Activated naive CD4-positive, alpha-beta T cell (primary cell): ENCODE measurements at regions not wholly inside any gene's neighbourhood (a gene's known extent, or its start where the extent isn't known, plus 50 kb on each side); places are given as distances from the start of the nearest gene placed in this dataset.

Experiments
- DNase-seq, 4 experiments: peaks; one replicate each; lab custom pipeline; 2025; lab: John Stamatoyannopoulos, UW

DNA sequence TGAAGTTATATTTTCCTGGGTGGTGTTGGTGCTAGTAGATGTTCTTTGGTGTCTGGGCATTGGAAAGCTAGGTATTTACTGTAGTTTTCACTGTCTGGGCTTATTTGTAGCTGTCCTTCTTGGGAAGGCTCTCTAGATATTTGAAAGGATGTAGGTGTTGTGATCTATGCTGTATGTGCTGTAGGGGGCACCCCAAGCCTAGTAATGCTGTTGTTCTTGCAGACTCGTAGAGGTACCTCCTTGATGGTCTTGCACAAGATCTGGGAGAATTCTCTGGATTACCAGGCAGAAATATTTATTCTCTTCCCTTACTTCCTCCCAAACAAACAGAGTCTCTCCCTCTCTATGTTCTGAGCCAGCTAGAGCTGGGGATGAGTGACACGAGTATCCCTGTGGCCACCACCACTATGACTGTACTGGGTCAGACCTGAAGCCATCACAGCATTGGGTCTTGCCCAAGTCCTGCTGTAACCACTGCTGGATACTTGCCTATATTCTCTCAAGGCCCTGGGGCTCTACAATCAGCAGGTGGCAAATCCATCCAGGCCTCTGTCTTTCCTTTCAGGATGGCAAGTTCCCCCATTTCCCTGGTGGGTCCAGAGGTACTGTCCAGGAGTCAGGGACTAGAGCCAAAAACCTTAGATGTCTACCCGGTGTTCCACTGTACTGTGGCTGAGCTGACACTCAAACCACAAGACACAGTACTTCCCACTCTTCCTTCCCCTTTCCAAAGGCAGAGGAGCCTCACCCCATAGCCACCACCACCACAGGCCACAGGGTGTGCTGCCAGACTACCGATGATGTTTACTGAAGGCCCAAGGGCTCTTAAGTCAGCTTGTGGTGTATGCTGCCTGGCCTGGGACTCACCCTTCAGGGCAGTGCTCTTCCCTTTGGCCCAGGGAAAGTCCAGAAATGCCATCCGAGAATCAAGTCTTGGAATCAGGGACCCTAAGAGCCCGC, 195.2 kb upstream of the DPPA4 start:
- no peak for DNase-seq

DNA sequence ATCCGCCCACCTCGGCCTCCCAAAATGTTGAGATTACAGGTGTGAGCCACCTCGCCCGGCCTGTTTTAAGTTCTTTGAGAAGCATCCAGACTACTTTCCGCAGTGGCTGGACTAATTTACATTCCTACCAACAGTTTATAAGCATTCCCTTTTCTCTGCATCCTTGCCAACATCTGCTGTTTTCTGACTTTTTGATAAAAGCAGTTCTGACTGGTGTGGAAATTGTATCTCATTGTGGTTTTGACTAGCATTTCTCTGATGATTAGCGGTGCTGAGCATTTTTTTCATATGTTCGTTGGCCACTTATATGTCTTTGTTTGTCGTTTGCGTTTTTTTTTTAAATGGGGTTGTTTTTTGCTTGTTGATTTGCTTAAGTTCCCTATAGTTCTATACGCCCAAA, 208.4 kb upstream of the DPPA4 start:
- DNase-seq, result no peak

DNA sequence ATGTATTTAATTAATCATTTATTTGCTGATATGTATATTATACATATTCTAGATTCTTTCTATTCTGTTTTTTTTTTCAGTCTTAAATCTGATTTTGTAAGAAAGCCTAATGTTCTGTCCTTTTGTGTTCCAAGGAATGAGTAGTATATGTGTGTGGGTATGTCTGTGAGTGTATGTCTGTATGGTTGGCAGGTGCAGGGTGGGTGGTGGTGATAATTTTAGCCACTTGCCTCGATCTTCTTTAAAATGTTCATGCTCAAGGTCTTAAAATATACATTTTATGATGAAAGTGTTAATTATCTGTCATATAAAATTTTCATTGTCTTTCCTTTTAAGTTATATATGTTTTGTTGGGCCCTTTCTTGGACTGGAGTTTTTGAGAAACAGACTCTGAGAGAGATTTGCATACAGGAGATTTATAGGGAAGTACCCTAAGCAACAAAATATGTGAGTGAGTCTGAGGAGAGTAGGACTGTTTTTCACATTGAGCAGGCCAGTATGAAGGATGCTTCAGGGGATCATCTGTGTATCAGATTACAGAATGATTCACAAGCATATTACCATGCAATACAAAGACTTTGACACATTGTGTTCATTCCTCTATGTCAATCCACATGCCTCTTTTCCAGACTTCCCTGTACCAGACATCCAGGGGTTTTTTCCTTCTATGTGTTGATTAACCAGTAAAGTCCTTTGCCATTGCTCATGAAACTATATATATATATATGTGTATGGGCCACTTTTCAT, 211.0 kb upstream of the DPPA4 start:
- no peak for DNase-seq

DNA sequence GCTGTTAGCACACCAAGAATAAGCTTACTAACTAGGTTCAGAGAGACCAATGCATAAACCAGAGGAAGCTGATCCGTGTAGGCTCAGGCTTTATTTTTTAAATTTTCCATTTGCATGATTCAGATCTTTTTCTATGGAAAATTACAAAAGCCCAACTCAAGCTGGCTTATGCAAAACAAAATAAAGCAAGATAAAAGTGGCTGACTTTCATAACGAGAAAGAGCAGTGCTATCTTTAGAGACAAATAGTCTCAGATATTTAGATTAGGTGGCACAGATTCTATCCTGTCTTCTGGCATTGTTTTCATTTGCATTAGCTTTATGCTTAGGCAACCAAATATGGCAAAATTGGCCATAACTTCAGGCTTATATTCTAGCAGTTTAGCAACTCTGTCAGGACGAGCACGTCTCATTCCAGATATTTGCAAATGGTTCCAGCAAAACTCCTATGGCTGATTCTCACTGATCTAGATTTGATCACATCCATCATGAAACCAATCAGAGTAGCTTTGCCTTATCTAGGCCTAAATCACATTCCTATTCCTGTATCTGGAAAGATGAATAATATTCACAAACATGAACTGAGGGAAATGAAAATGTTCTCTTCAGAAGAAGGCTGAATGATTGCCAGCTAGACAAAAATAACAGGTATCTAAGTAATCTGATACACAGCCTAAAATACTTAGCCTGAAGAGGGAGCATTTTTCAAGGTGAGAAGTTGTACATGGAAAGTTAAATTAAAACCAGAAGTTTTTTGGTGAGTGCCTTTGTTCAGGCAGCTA, 216.4 kb upstream of the DPPA4 start:
- no peak for DNase-seq

DNA sequence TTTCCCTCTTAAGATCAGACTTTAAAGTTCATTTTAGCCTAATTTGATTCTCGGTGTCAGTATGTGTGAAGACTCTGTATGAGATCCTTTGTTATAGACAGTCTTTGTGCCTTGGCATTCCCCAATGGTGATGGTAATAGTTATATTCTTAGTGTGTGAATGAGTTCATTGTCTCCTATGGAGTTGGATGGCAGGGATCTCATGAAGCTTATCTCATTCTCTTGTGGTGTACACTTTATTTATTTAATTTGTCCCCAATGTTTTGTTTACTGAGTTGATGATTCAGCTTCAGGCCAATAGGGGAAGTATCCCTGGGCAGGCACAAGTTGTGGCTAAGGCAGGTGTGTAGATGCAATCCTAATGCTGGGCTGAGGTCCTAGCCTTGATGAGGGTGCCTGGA, 222.0 kb upstream of the DPPA4 start:
- DNase-seq, result no peak

DNA sequence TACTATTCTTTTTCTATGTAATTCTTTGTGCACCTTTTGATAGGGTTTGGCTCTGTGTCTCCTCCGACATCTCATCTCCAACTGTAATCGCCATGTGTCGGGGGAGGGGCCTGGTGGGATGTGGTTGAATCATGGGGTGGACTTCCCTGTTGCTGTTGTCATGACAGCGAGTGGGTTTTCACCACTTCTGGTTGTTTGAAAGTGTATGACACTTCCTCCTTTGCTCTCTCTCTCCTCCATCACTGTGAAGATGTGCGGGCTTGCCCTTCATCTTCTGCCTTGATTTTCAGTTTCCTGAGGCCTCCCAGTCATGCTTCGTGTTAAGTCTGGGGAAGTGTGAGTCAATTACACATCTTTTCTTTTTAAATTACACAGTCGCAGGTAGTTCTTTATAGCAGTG, 225.8 kb upstream of the DPPA4 start:
- no peak for DNase-seq

DNA sequence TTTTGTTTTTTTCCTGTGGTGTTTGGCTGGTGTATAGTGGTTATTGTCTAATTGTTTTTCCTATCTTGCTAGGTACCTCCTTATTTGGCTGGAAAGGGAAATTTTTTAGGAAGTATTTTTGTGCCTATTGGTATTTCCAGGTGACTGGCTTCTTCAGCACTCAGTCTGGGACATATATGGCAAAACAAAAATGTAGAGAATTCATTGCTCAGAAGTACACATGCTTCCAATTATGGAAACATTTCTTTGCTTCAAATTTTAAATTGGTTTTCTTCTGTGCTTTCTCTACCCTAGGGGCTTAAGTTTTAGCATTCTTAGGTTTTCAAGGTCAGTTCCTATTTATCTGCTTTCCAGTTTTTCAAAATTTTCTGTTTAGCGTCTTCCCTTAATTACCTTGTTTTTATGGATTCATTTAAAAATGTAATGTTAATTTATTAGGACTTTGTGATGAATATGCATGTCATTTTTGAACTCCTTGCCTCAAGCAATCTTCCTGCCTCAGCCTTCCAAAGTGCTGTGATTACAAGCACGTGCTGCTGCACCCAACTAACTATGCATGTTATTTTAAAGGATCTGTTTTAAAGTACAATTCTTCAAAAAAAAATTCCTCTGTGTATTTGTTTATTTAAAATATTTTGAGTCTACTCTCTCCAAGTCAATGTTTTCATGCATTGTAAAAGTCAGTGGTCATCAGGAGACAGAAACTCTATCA, 231.9 kb upstream of the DPPA4 start:
- no peak for DNase-seq

DNA sequence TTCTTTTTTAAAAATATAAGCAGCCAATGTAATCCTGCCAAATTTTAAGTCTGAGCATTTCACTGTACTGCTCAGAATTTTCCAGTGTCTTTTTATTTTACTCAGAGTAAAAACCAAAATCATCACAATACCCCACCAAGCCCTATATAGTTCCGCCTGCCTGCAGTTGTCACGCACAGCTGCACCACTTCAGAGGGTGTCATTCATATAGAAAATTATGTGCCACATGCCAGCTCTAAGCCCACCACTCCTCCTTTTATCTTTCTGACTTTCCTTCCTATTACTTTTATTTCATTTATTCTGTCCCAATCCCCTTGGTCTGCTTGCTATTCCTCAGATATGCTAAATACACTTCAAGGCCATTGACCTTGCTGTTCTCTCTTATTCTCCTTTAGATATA, 233.1 kb upstream of the DPPA4 start:
- no peak for DNase-seq

DNA sequence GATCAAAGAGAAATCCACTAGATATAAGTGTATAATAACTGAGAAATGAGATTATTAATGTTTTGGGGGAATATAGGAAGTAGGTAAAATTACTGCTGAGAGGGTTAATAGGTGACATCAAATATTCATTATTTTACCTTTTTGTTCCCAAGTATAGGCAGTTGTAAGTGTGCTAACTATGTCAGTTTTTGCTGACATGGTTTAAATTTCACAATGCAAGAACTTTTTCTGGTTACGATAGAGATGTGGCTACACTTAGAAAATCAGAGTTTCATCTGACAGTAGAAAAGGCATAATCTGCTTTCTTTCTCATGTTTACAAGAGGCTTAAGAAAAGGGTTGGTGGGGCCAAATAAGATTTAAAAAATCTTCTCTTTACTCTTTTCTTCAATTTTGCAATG, 235.0 kb upstream of the DPPA4 start:
- DNase-seq, result no peak

DNA sequence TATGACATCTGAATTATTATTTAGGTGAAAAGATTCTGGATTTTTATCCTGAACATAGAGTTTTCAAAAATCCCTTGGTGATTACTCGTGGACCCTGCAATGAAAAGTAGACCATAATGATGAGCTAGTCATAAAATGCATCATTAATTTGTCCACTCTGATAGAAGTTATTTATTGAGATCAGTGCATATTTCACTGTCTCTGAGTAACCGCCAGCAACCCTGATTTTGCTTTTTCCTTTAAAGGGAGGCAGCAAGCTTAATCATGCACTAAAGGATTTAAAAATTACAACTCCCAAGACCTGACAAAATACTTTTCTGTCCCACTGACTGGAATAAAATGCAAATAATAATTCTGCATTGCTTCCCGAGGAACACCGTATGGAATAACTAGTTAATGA, 259.6 kb upstream of the DPPA4 start:
- no peak for DNase-seq

DNA sequence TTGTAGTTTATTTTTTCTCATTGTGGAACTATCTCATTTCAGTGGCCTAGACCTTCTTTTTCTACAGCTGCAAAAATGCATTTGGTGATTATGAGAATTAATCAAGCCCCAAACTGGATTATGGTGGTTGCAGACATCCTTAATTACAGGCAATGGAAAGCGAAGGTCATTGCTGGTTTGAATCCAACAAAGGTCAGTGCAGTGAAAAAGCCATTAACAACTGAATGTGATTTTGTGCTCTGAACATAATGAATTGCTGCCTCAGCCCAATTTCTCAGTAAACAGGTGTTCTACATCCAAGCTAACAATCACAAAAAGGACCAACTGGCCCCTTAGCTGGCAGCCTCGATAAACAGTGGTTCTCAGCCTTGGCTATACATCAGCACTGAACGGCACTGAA, 260.1 kb upstream of the DPPA4 start:
- no peak for DNase-seq

DNA sequence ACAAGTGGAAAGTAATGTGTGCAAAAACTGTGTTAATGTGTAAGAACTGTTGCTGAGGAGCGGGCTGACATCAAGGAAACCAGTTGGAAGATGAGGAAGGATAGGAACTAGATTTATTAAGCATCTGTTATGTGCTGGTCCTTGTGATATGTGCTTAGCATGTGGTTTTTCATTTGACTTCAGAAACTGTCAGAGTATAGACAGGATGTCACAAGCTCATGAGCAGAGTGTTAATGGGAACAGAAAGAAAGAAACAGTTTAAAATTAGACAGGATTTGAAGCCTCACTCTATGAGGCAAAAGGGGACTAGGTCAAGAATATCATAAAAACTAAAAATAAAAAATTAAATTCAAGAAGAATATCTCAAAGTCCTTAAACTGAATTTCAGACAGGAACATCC, 270.6 kb upstream of the DPPA4 start:
- no peak for DNase-seq

DNA sequence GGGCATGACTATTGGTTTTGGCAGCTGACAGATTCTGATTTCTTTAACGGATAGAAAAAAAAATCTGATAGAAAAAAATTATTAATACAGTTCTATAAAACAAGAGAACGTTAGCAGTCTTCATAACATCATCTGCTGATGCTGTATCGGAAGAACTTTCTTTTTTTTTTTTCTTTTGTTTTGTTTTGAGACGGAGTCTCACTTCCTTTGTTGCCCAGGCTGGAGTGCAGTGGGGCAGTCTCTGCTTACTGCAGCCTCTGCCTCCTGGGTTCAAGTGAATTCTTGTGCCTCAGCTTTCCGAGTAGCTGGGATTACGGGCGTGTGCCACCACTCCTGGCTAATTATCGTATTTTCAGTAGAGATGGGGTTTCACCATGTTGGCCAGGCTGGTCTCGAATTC, 271.2 kb upstream of the DPPA4 start:
- DNase-seq, result no peak

DNA sequence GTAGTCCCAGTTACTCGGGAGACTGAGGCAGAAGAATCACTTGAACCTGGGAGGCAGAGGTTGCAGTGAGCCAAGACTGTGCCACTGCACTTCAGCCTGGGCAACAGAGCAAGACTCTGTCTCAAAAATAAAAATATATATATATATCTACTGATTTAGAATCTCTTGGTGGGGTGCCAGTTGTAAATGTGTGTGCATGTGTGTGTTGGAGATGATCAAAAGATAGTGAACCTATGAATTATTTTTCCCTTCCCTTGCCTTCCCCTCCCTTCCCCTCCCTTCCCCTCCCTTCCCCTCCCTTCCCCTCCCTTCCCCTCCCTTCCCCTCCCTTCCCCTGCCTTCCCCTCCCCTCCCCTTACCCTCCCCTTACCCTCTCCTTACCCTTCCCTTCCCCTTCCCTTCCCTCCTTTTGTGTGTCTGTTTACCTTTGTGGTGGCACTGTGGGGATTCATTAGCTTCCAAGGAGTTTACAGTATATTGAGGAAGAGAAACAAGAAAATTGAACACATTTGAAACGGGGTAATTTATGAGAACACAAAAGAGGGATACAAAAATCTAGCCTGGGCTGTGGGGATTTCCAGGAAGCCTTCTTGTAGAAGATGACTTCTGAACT, 281.5 kb upstream of the DPPA4 start:
- DNase-seq, result no peak

DNA sequence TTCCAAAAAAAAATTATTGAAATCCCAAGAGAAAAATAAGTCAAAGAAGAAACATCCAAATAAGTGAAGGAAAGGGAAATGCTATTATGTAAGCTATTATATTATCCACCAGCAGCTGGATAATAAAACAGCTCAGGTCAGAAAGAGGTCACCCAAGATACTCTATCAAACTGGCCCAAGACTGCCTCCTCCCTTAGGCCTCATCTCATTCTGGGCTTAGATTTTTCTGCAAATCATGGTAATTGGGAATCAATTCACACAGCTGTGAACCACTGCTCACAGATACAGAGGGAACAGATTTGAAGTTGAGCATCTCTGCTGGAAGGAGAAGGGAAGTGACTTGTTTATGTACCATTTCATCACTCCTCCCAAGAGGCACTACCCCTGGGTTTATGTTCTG, 294.6 kb upstream of the DPPA4 start:
- DNase-seq, result no peak

DNA sequence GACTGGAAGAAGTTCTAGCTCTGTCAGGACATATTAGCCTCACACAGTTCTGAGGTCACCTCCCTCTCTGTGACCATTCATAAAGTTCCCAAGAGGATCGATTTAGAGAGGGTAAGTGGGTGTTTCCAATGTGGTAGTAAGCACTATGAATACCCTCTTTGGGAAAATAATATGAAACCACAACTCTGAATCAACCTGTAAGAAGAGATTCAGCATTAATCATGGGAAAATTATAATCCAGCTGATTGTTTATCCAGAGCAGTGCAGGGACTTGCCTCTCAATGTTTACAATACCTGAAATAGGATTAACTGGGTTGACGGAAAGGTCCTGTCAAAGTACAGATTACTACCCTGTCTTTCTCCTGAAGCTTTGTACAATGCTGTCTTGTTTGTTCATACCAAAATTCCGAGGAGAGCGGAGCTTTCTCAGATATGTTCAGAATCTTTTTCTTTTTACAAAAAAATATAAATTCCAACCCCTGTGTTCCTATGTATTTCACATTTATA, 302.9 kb upstream of the DPPA4 start:
- DNase-seq, result no peak

DNA sequence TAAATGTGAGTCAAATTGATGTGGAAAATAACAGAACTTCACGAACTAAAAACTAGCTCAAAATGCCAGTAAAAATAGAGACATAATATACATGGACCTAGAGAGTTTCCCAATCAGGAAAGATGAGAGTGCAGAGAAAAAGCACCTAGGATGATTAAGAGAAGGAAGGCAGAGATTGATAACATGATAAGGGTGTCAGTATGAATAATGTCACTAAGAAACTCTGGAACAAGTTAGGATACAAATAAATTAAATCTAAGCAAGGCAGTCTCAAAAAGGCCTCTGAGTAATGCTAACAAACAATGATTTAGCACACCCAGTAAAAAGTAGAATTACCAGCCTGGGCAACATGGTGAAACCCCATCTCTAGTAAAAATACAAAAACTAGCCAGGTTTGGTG, 304.7 kb upstream of the DPPA4 start:
- DNase-seq, result no peak

DNA sequence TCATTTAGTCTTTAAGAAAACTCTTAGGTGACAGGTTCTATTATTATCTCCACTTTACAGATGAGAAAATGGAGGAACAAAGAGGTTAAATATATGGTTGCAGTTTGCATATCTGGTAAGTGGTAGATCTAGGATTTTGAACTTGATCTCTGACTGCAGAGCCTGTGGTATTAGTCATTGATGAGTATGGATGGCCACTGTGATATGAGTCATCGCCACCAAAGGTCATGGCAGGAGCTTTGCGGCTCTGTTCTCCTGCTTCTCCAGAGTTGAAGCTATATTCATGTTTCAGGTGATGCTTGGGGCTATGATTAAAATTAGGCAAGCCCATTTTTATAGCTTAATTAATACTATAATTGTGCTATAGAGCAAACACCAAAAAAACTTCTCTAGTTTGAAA, 306.2 kb upstream of the DPPA4 start:
- no peak for DNase-seq

DNA sequence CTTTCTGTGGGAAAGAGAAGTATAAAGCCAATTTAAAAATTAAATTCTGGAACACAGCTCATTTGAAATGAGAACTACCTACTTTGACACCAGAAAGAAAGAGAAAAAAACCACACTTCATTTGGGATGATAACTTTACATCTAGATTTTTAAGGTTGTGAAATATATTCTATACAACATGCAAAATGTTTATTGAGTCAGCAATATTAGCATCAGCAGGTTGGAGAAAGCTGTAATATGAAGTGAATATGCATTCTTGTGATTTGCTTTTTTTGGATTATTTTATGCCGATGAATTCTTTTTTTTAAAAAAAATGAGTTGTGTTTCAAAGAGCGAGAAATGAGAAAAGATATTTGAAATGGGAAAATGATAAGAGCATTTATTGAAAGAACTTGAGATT, 307.0 kb upstream of the DPPA4 start:
- DNase-seq, result no peak

DNA sequence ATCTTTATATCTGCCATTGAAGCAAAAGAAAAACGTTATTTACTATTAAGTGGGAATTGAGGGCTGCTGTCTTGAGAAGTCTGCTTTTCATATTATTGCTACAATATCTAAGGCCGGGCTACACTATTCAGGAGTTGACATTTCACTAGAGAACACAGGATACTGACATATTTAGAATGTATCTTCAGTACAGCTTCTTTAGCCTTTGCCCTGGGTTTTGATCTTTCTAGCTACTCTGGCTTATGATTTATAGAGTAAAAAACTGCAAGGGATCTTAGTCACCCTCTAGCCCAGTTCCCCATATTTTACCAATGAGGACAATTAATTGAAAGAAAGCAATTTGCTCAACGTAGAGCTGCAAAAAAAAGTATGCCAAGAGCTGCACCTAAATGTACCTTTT, 307.4 kb upstream of the DPPA4 start:
- no peak for DNase-seq

DNA sequence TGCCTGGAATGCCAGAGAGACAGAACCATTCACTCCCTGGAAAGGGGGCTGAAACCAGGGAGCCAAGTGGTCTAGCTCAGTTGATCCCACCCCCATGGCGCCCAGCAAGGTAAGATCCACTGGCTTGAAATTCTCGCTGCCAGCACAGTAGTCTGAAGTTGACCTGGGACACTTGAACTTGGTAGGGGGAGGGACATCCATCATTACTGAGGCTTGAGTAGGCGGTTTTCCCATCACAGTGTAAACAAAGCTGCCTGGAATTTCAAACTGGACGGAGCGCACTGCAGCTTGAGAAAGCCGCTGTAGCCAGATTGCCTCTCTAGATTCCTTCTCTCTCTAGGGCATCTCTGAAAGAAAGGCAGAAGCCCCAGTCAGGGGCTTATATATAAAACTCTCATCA, 310.7 kb upstream of the DPPA4 start:
- DNase-seq, result no peak
